Adrenal gland (tissue), 5 donors: ENCODE measurements at regions not wholly inside any gene's neighbourhood (a gene's known extent, or its start where the extent isn't known, plus 50 kb on each side); places are given as distances from the start of the nearest gene placed in this dataset.

Experiments used
- CTCF ChIP-seq, 6 experiments: fragments of 450-650 bp in 4 of 6; fragments of 200-600 bp in 2 of 6; sonication (generic) in 1 of 6; IDR thresholded peaks; 1 replicate in 5 of 6; 2 replicates in 1 of 6; pipeline versions ENCODE4 v1.5.1 to v1.8.0; 2016 to 2021; ENCODE audit warnings: antibody characterized with exemption in 6 of 6, mild to moderate bottlenecking in 2 of 6, moderate library complexity in 1 of 6
- POLR2A ChIP-seq, 2 donors: fragments of 450-650 bp; IDR thresholded peaks; one replicate each; pipeline ENCODE4 v1.6.1; 2017; ENCODE audit warnings: antibody characterized with exemption in 2 of 2, mild to moderate bottlenecking in 2 of 2, moderate library complexity in 1 of 2
- donor health status: DM: no; HTN: no; CAD: no.

GRCh38 chr3:69560818-69561217 is 174.9 kb upstream of the FRMD4B start:
- TF ChIP-seq CTCF (IDR thresholded peaks at IDR 0.05) = peak in 3 of 6 experiments; percentile 11 to 41 (median 37)
- TF ChIP-seq POLR2A (IDR thresholded peaks at IDR 0.05) = no peak
